BE2C (cell line): ENCODE measurements at regions not wholly inside any gene's neighbourhood (a gene's known extent, or its start where the extent isn't known, plus 50 kb on each side); places are given as distances from the start of the nearest gene placed in this dataset.

ENCODE experiments used
- DNase-seq: peaks from one replicate; pipeline ENCODE4 v3.0.0-alpha.2; 2020
- H3K27me3 ChIP-seq: fragments of 250-450 bp; sonication (Bioruptor Pico); 2 replicates; pipeline ENCODE4 v1.5.1; 2020; ENCODE audit warnings: mild to moderate bottlenecking
- H3K36me3 ChIP-seq: fragments of 250-450 bp; sonication (Bioruptor Pico); 2 replicates; pipeline ENCODE4 v1.5.1; 2020; ENCODE audit warnings: mild to moderate bottlenecking
- H3K4me1 ChIP-seq: fragments of 250-450 bp; sonication (Bioruptor Pico); 2 replicates; pipeline ENCODE4 v1.5.1; 2020
- H3K4me3 ChIP-seq: 2 replicates; pipeline ENCODE4 v1.5.1; 2011; ENCODE audit warnings: low read depth, low read length
- H3K9me3 ChIP-seq: fragments of 250-450 bp; sonication (Bioruptor Pico); 2 replicates; pipeline ENCODE4 v1.5.1; 2020
- TF ChIP-seq, protein P1 (sequence below): IDR thresholded peaks from 2 replicates; pipeline ENCODE4 v1.5.1; 2012; ENCODE audit warnings: mild to moderate bottlenecking, low read depth, low read length

DNA sequence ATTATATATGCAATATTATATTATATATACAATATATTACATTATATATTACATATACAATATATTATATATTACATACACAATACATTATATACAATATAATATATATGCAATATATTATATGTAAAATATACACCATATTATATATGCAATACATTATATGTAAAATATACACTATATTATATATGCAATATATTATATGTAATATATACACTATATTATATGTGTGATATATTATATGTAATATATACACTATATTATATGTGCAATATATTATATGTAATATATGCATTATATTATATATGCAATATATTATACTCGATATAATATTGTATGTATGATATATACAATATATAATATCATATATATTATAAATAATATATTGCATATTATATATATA is 457.4 kb downstream of the SMARCA1 start:
- Histone ChIP-seq H3K27me3 (no peaks in the 10 kb centered on the region), H3K4me3 (no peak overlapping the region), H3K36me3 (no peaks in the 10 kb centered on the region), H3K9me3 (no peaks in the 10 kb centered on the region), H3K4me1 (no peaks in the 10 kb centered on the region)
- DNase-seq = no peak
- TF ChIP-seq, protein P1, sequence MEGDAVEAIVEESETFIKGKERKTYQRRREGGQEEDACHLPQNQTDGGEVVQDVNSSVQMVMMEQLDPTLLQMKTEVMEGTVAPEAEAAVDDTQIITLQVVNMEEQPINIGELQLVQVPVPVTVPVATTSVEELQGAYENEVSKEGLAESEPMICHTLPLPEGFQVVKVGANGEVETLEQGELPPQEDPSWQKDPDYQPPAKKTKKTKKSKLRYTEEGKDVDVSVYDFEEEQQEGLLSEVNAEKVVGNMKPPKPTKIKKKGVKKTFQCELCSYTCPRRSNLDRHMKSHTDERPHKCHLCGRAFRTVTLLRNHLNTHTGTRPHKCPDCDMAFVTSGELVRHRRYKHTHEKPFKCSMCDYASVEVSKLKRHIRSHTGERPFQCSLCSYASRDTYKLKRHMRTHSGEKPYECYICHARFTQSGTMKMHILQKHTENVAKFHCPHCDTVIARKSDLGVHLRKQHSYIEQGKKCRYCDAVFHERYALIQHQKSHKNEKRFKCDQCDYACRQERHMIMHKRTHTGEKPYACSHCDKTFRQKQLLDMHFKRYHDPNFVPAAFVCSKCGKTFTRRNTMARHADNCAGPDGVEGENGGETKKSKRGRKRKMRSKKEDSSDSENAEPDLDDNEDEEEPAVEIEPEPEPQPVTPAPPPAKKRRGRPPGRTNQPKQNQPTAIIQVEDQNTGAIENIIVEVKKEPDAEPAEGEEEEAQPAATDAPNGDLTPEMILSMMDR = no peak

DNA sequence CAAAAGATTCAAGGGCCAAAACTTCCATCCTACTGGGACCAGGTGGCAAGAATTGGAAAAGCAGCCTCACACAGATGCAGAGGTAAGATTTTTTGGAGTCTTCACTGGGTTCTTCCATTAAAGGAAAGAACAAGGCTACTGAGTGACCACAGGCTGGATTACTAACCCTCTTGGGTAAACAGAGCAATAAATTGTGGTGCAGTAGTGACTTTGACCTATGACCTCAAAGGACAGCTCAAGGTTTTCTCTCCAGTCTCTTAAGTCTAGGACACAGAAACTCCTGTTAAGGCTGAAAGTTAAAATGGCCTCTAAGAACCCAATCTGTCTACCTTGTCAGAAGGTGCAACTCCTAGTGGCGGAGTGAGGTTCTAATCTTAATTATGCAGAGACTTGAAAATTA is 464.9 kb downstream of the SMARCA1 start:
- TF ChIP-seq, protein P1 = no peak
- Histone ChIP-seq H3K9me3 (no peaks in the 10 kb centered on the region), H3K36me3 (no peaks in the 10 kb centered on the region), H3K27me3 (no peaks in the 10 kb centered on the region), H3K4me1 (no peaks in the 10 kb centered on the region), H3K4me3 (no peak overlapping the region)
- DNase-seq = no peak

GRCh38 chrX:129043138-129043537 is 480.2 kb downstream of the SMARCA1 start:
- DNase-seq = no peak
- TF ChIP-seq, protein P1 = no peak
- Histone ChIP-seq H3K4me1 (no peaks in the 10 kb centered on the region), H3K27me3 (no peaks in the 10 kb centered on the region), H3K4me3 (no peak overlapping the region), H3K36me3 (no peaks in the 10 kb centered on the region), H3K9me3 (no peaks in the 10 kb centered on the region)

- TF ChIP-seq, protein P1 = no peak
- no peak overlapping the region for H3K4me3 ChIP-seq
- no peaks in the 10 kb centered on the region for H3K9me3 ChIP-seq
- H3K4me1 ChIP-seq = no peaks in the 10 kb centered on the region
- H3K36me3 ChIP-seq = no peaks in the 10 kb centered on the region
- no peaks in the 10 kb centered on the region for H3K27me3 ChIP-seq
- DNase-seq = no peak
Observed at GRCh38 chrX:129041319-129041718, 482.0 kb downstream of the SMARCA1 start.

GRCh38 chrX:129040124-129040523 is 483.2 kb downstream of the SMARCA1 start:
- Histone ChIP-seq H3K4me3 (no peak overlapping the region), H3K9me3 (no peaks in the 10 kb centered on the region), H3K4me1 (no peaks in the 10 kb centered on the region), H3K27me3 (no peaks in the 10 kb centered on the region), H3K36me3 (no peaks in the 10 kb centered on the region)
- TF ChIP-seq, protein P1 = no peak
- DNase-seq = no peak

DNA sequence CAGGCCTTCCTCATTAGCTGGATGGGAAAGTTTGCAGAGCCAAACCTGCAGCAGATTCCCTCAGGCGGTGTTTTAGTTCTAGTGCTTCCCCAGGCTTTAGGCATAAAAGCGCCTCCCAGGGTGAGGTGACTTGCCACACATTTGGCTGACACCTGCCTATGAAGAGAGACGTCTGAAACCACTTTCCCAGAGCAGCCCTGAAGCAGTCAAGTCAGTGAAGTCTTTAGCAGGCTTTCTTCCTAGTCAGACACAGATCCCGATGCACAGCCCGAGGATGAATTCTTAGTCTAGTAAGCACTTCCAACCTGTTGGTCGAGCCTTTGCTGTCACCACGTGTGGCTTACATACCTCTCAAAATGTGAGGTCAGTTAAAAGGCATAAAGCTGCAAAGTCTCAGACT is 484.1 kb downstream of the SMARCA1 start:
- TF ChIP-seq, protein P1 = no peak

More for the DNA sequence above, 484.1 kb downstream of the SMARCA1 start:
- Histone ChIP-seq H3K27me3 (no peaks in the 10 kb centered on the region), H3K4me3 (no peak overlapping the region), H3K4me1 (no peaks in the 10 kb centered on the region), H3K9me3 (no peaks in the 10 kb centered on the region), H3K36me3 (no peaks in the 10 kb centered on the region)
- no peak for DNase-seq
